RWPE2 (cell line): ENCODE measurements at regions not wholly inside any gene's neighbourhood (a gene's known extent, or its start where the extent isn't known, plus 50 kb on each side); places are given as distances from the start of the nearest gene placed in this dataset.

Experiments
- ATAC-seq: fragments of 200-7000 bp; cut with Tn5 transposase; 3 replicates; pipeline ENCODE4 v1.9.1; 2021; ENCODE audit warnings: low read depth
- DNase-seq: peaks from one replicate; pipeline ENCODE4 v3.0.0-alpha.2; 2020; ENCODE audit warnings: low spot score
- H3K27ac ChIP-seq: fragments of 450-650 bp; 2 replicates; pipeline ENCODE4 v1.5.1; 2017; ENCODE audit warnings: mild to moderate bottlenecking; ENCODE audit not compliant: poor library complexity, severe bottlenecking
- H3K27me3 ChIP-seq: fragments of 250-450 bp; sonication (Bioruptor Pico); 2 replicates; pipeline ENCODE4 v1.5.1; 2021; ENCODE audit warnings: mild to moderate bottlenecking, moderate library complexity; ENCODE audit not compliant: insufficient read depth, poor library complexity, severe bottlenecking
- H3K36me3 ChIP-seq: fragments of 250-450 bp; sonication (Bioruptor Pico); 2 replicates; pipeline ENCODE4 v1.5.1; 2020; ENCODE audit warnings: low read depth, mild to moderate bottlenecking, moderate library complexity
- H3K4me1 ChIP-seq: fragments of 250-450 bp; sonication (Bioruptor Pico); 2 replicates; pipeline ENCODE4 v1.5.1; 2021; ENCODE audit warnings: mild to moderate bottlenecking, moderate library complexity; ENCODE audit not compliant: insufficient read depth, poor library complexity, severe bottlenecking
- H3K4me3 ChIP-seq: fragments of 250-450 bp; sonication (Bioruptor Pico); 2 replicates; pipeline ENCODE4 v1.5.1; 2021; ENCODE audit warnings: mild to moderate bottlenecking, moderate library complexity; ENCODE audit not compliant: severe bottlenecking
- H3K9me3 ChIP-seq: fragments of 250-450 bp; sonication (Bioruptor Pico); 2 replicates; pipeline ENCODE4 v1.5.1; 2021; ENCODE audit warnings: mild to moderate bottlenecking, moderate library complexity; ENCODE audit not compliant: severe bottlenecking
- CTCF ChIP-seq: fragments of 450-650 bp; IDR thresholded peaks from one replicate; pipeline ENCODE4 v1.5.1; 2017; ENCODE audit warnings: mild to moderate bottlenecking, moderate library complexity; ENCODE audit not compliant: poor library complexity, severe bottlenecking

GRCh38 chr6:138593124-138593877, 94.0 kb upstream of the NHSL1 start:
- H3K4me1 ChIP-seq, result peaks cover 23% of the 10 kb centered on the region
- ATAC-seq, result peak; percentile 94
- H3K9me3 ChIP-seq, result no peaks in the 10 kb centered on the region
- H3K27ac ChIP-seq, result peak overlapping the region; percentile 94
- H3K36me3 ChIP-seq, result peaks cover 6% of the 10 kb centered on the region; the same call in 1 of the 2 replicates
- H3K4me3 ChIP-seq, result no peak overlapping the region
- no peak for DNase-seq
- H3K27me3 ChIP-seq, result no peaks in the 10 kb centered on the region
- no peak for TF ChIP-seq CTCF

- DNase-seq, result no peak
- ATAC-seq, result no peak
- no peak for TF ChIP-seq CTCF
- no peaks in the 10 kb centered on the region for H3K9me3 ChIP-seq
- H3K36me3 ChIP-seq, result peaks cover 6% of the 10 kb centered on the region; the same call in 1 of the 2 replicates
- peaks cover 23% of the 10 kb centered on the region for H3K4me1 ChIP-seq
- H3K27me3 ChIP-seq, result no peaks in the 10 kb centered on the region
- peak overlapping the region; percentile 94 for H3K27ac ChIP-seq
- no peak overlapping the region for H3K4me3 ChIP-seq
Measured at GRCh38 chr6:138593909-138594757, 94.8 kb upstream of the NHSL1 start.

- no peaks in the 10 kb centered on the region for H3K27me3 ChIP-seq
- H3K27ac ChIP-seq, result peak overlapping the region; percentile 94
- TF ChIP-seq CTCF, result no peak
- H3K36me3 ChIP-seq, result peaks cover 6% of the 10 kb centered on the region; the same call in 1 of the 2 replicates
- no peaks in the 10 kb centered on the region for H3K9me3 ChIP-seq
- peaks cover 23% of the 10 kb centered on the region for H3K4me1 ChIP-seq
- no peak overlapping the region for H3K4me3 ChIP-seq
- ATAC-seq (no peak), DNase-seq (no peak)
Measured at GRCh38 chr6:138594758-138595140, 95.5 kb upstream of the NHSL1 start.

GRCh38 chr6:138596126-138596525, 96.8 kb upstream of the NHSL1 start:
- peaks cover 10% of the 10 kb centered on the region; the same call in 1 of the 2 replicates for H3K36me3 ChIP-seq
- DNase-seq (no peak), ATAC-seq (no peak)
- no peak overlapping the region for H3K4me3 ChIP-seq
- peaks cover 34% of the 10 kb centered on the region for H3K4me1 ChIP-seq
- H3K27ac ChIP-seq, result no peak overlapping the region
- H3K27me3 ChIP-seq, result no peaks in the 10 kb centered on the region
- no peak for TF ChIP-seq CTCF
- no peaks in the 10 kb centered on the region for H3K9me3 ChIP-seq
